ENCODE measurements at regions not wholly inside any gene's neighbourhood (a gene's known extent, or its start where the extent isn't known, plus 50 kb on each side); places are given as distances from the start of the nearest gene placed in this dataset.

DNA sequence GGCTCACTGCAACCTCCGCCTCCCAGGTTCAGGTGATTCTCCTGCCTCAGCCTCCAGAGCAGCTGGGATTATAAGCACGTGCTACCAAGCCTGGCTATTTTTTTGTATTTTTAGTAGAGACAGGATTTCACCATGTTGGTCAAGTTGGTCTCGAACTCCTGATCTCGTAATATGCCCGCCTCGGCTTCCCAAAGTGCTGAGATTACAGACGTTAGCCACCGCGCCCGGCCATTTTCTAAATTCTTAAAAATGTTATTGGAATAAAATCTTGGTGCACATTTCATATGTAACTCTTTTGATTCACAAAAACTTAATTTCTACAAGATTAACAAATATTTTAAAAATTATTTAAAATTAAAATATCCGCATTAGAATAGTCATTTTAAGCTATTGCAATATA, 1480.3 kb upstream of the SPRY2 start:
- Histone ChIP-seq H3K9ac (ENCODE audit: low read length) (no peak overlapping the region), H3K9me3 (ENCODE audit: low read length) (peaks cover 3% of the 10 kb centered on the region), H3K4me2 (ENCODE audit: low read length) (no peak overlapping the region), H3K79me2 (replicated peaks; ENCODE audit: insufficient read depth, low read length) (no peaks in the 10 kb centered on the region), H4K20me1 (ENCODE audit: insufficient read depth) (no peaks in the 10 kb centered on the region), H3F3A (ENCODE audit: insufficient read depth, low read length, poor library complexity, severe bottlenecking) (no peaks in the 10 kb centered on the region), H2AFZ (ENCODE audit: low read depth, low read length) (no peak overlapping the region), H3K27ac (ENCODE audit: low read length) (no peak overlapping the region), H3K36me3 (ENCODE audit: insufficient read depth, low read length) (no peaks in the 10 kb centered on the region), H3K9me2 (ENCODE audit: insufficient read depth, low read length) (no peaks in the 10 kb centered on the region), H3K27me3 (ENCODE audit: insufficient read depth, low read depth, low read length) (no peaks in the 10 kb centered on the region), H3K4me3 (ENCODE audit: low read length) (no peak overlapping the region)
- TF ChIP-seq, protein P1, sequence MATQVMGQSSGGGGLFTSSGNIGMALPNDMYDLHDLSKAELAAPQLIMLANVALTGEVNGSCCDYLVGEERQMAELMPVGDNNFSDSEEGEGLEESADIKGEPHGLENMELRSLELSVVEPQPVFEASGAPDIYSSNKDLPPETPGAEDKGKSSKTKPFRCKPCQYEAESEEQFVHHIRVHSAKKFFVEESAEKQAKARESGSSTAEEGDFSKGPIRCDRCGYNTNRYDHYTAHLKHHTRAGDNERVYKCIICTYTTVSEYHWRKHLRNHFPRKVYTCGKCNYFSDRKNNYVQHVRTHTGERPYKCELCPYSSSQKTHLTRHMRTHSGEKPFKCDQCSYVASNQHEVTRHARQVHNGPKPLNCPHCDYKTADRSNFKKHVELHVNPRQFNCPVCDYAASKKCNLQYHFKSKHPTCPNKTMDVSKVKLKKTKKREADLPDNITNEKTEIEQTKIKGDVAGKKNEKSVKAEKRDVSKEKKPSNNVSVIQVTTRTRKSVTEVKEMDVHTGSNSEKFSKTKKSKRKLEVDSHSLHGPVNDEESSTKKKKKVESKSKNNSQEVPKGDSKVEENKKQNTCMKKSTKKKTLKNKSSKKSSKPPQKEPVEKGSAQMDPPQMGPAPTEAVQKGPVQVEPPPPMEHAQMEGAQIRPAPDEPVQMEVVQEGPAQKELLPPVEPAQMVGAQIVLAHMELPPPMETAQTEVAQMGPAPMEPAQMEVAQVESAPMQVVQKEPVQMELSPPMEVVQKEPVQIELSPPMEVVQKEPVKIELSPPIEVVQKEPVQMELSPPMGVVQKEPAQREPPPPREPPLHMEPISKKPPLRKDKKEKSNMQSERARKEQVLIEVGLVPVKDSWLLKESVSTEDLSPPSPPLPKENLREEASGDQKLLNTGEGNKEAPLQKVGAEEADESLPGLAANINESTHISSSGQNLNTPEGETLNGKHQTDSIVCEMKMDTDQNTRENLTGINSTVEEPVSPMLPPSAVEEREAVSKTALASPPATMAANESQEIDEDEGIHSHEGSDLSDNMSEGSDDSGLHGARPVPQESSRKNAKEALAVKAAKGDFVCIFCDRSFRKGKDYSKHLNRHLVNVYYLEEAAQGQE (IDR thresholded peaks at IDR 0.05; ENCODE audit: borderline replicate concordance): no peak
- no peak for TF ChIP-seq SMC3 (conservative IDR thresholded peaks at IDR 0.05; ENCODE audit: poor library complexity)
- TF ChIP-seq TAF1 (IDR thresholded peaks at IDR 0.05; ENCODE audit: low read depth): no peak
- TF ChIP-seq EZH2 (IDR thresholded peaks at IDR 0.05; ENCODE audit: borderline replicate concordance, insufficient read depth, low read length, poor library complexity, severe bottlenecking): no peak
- TF ChIP-seq, protein P2, sequence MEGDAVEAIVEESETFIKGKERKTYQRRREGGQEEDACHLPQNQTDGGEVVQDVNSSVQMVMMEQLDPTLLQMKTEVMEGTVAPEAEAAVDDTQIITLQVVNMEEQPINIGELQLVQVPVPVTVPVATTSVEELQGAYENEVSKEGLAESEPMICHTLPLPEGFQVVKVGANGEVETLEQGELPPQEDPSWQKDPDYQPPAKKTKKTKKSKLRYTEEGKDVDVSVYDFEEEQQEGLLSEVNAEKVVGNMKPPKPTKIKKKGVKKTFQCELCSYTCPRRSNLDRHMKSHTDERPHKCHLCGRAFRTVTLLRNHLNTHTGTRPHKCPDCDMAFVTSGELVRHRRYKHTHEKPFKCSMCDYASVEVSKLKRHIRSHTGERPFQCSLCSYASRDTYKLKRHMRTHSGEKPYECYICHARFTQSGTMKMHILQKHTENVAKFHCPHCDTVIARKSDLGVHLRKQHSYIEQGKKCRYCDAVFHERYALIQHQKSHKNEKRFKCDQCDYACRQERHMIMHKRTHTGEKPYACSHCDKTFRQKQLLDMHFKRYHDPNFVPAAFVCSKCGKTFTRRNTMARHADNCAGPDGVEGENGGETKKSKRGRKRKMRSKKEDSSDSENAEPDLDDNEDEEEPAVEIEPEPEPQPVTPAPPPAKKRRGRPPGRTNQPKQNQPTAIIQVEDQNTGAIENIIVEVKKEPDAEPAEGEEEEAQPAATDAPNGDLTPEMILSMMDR (IDR thresholded peaks at IDR 0.05; ENCODE audit: poor library complexity, severe bottlenecking): no peak
- no peak for TF ChIP-seq RAD21 (conservative IDR thresholded peaks at IDR 0.05)
- TF ChIP-seq MXI1 (conservative IDR thresholded peaks at IDR 0.05; ENCODE audit: poor library complexity, severe bottlenecking): no peak
- TF ChIP-seq EP300 (conservative IDR thresholded peaks at IDR 0.05; ENCODE audit: poor library complexity, severe bottlenecking): no peak
- no peak for TF ChIP-seq POLR2AphosphoS5 (IDR thresholded peaks at IDR 0.05)

DNA sequence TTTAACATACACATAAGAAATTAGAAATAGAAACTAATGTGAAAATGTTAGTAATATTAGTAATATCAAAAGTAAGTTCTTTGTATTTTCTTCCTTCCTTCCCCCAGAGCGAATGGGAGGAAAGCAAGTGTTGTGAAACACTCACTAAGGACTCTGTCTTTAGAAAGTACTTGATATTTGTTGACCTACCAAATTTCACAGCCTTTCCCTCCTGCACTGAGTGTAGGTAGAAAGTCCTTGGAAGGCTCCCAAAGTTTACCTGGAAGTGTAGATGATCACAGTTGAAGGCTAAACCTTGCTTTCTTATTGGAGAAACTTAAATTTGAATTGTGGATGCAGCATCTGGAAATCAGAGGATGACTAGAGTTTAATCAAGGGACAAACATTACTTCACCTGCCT, 1459.5 kb upstream of the SPRY2 start:
- H3K79me2 ChIP-seq (replicated peaks; ENCODE audit: insufficient read depth, low read length): no peaks in the 10 kb centered on the region
- no peaks in the 10 kb centered on the region for H3F3A ChIP-seq (ENCODE audit: insufficient read depth, low read length, poor library complexity, severe bottlenecking)
- no peaks in the 10 kb centered on the region for H4K20me1 ChIP-seq (ENCODE audit: insufficient read depth)
- no peak for TF ChIP-seq EZH2 (IDR thresholded peaks at IDR 0.05; ENCODE audit: borderline replicate concordance, insufficient read depth, low read length, poor library complexity, severe bottlenecking)
- no peak for TF ChIP-seq POLR2AphosphoS5 (IDR thresholded peaks at IDR 0.05)
- TF ChIP-seq, protein P2 (IDR thresholded peaks at IDR 0.05; ENCODE audit: poor library complexity, severe bottlenecking): no peak
- no peak for TF ChIP-seq EP300 (conservative IDR thresholded peaks at IDR 0.05; ENCODE audit: poor library complexity, severe bottlenecking)
- no peak for TF ChIP-seq MXI1 (conservative IDR thresholded peaks at IDR 0.05; ENCODE audit: poor library complexity, severe bottlenecking)
- no peak for TF ChIP-seq RAD21 (conservative IDR thresholded peaks at IDR 0.05)
- no peak for TF ChIP-seq TAF1 (IDR thresholded peaks at IDR 0.05; ENCODE audit: low read depth)
- TF ChIP-seq, protein P1 (IDR thresholded peaks at IDR 0.05; ENCODE audit: borderline replicate concordance): no peak
- TF ChIP-seq SMC3 (conservative IDR thresholded peaks at IDR 0.05; ENCODE audit: poor library complexity): no peak
- H3K9me2 ChIP-seq (ENCODE audit: insufficient read depth, low read length): no peaks in the 10 kb centered on the region
- H3K4me2 ChIP-seq (ENCODE audit: low read length): no peak overlapping the region
- H3K9me3 ChIP-seq (ENCODE audit: low read length): no peaks in the 10 kb centered on the region
- no peaks in the 10 kb centered on the region for H3K36me3 ChIP-seq (ENCODE audit: insufficient read depth, low read length)
- H2AFZ ChIP-seq (ENCODE audit: low read depth, low read length): no peak overlapping the region
- H3K4me3 ChIP-seq (ENCODE audit: low read length): no peak overlapping the region
- no peak overlapping the region for H3K27ac ChIP-seq (ENCODE audit: low read length)
- no peak overlapping the region for H3K9ac ChIP-seq (ENCODE audit: low read length)
- H3K27me3 ChIP-seq (ENCODE audit: insufficient read depth, low read depth, low read length): no peaks in the 10 kb centered on the region
